DMS 273 (cell line): ENCODE measurements at regions not wholly inside any gene's neighbourhood (a gene's known extent, or its start where the extent isn't known, plus 50 kb on each side); places are given as distances from the start of the nearest gene placed in this dataset.
A peak's percentile ranks its signal among the peaks of the same experiment; 100 is the strongest.

Experiments used
- DNase-seq: peaks from one replicate; lab custom pipeline; 2025; ENCODE audit not compliant: unreplicated experiment; lab: John Stamatoyannopoulos, UW

GRCh38 chr2:236715077-236715476, 145.5 kb downstream of the ACKR3 start:
- DNase-seq = no peak

- DNase-seq = no peak
Observed at GRCh38 chr2:236715491-236715961, 145.9 kb downstream of the ACKR3 start.

GRCh38 chr2:236717120-236717519, 147.5 kb downstream of the ACKR3 start:
- no peak for DNase-seq

- DNase-seq = peak; percentile 40
Observed at GRCh38 chr2:236717729-236718128, 148.1 kb downstream of the ACKR3 start.

GRCh38 chr2:236718207-236718992, 148.8 kb downstream of the ACKR3 start:
- DNase-seq = peak; percentile 64

GRCh38 chr2:236719192-236719635, 149.6 kb downstream of the ACKR3 start:
- DNase-seq = peak; percentile 46

- peak; percentile 99 for DNase-seq
Observed at GRCh38 chr2:236720974-236721540, 151.4 kb downstream of the ACKR3 start.

- DNase-seq = no peak
Observed at GRCh38 chr2:236724200-236724599, 154.6 kb downstream of the ACKR3 start.

- no peak for DNase-seq
Observed at GRCh38 chr2:236726701-236727450, 157.3 kb downstream of the ACKR3 start.

- no peak for DNase-seq
Observed at GRCh38 chr2:236728916-236729670, 159.5 kb downstream of the ACKR3 start.

GRCh38 chr2:236730393-236730792, 160.8 kb downstream of the ACKR3 start:
- no peak for DNase-seq

- DNase-seq = peak; percentile 87
Observed at GRCh38 chr2:236731767-236732580, 162.3 kb downstream of the ACKR3 start.

- DNase-seq = no peak
Observed at GRCh38 chr2:236733156-236733555, 163.5 kb downstream of the ACKR3 start.

GRCh38 chr2:236735825-236736238, 166.2 kb downstream of the ACKR3 start:
- DNase-seq = no peak

GRCh38 chr2:236738030-236738429, 168.4 kb downstream of the ACKR3 start:
- no peak for DNase-seq

GRCh38 chr2:236738896-236739295, 169.3 kb downstream of the ACKR3 start:
- DNase-seq = no peak

GRCh38 chr2:236739663-236740062, 170.0 kb downstream of the ACKR3 start:
- DNase-seq = no peak

- DNase-seq = no peak
Observed at GRCh38 chr2:236740506-236740905, 170.9 kb downstream of the ACKR3 start.

GRCh38 chr2:236743039-236743920, 173.7 kb downstream of the ACKR3 start:
- DNase-seq = no peak
